SU-DHL-6 (cell line): ENCODE measurements at regions not wholly inside any gene's neighbourhood (a gene's known extent, or its start where the extent isn't known, plus 50 kb on each side); places are given as distances from the start of the nearest gene placed in this dataset.

Experiments used
- EZH2phosphoT487 ChIP-seq: fragments of 200-600 bp; sonication (generic), shearing (Covaris generic); conservative IDR thresholded peaks from 2 replicates; pipeline ENCODE4 v1.6.1; 2018; ENCODE audit warnings: mild to moderate bottlenecking, antibody characterized with exemption, low read length, moderate library complexity, mixed read lengths
- TF ChIP-seq, protein P1 (sequence below): fragments of 200-600 bp; sonication (generic); IDR thresholded peaks from one replicate; pipeline ENCODE4 v1.5.1; 2017; ENCODE audit warnings: antibody characterized with exemption, mild to moderate bottlenecking, low read length, moderate library complexity; ENCODE audit not compliant: insufficient read depth, poor library complexity, severe bottlenecking

DNA sequence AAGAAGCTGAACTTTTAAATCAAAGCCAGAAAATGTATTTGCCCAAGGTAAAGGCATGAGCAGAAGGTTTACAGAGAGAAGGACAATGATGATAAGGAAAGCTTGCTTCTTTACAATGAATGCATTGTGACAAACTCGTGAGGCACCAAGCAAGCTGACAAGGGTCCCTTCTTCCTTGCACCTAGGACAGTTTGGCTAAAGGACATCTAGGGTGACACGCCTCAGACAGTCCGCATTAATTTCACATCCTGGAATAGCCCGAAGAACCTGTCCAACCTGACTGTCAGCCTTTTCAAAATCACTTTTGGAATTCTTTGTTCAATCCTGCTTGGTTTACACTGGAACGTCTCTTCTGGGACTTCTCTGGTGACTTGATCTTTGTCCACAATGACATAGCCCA lies 146.4 kb upstream of the MAP3K1 start:
- TF ChIP-seq, protein P1, sequence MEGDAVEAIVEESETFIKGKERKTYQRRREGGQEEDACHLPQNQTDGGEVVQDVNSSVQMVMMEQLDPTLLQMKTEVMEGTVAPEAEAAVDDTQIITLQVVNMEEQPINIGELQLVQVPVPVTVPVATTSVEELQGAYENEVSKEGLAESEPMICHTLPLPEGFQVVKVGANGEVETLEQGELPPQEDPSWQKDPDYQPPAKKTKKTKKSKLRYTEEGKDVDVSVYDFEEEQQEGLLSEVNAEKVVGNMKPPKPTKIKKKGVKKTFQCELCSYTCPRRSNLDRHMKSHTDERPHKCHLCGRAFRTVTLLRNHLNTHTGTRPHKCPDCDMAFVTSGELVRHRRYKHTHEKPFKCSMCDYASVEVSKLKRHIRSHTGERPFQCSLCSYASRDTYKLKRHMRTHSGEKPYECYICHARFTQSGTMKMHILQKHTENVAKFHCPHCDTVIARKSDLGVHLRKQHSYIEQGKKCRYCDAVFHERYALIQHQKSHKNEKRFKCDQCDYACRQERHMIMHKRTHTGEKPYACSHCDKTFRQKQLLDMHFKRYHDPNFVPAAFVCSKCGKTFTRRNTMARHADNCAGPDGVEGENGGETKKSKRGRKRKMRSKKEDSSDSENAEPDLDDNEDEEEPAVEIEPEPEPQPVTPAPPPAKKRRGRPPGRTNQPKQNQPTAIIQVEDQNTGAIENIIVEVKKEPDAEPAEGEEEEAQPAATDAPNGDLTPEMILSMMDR: no peak
- TF ChIP-seq EZH2phosphoT487: no peak
